ENCODE measurements at regions not wholly inside any gene's neighbourhood (a gene's known extent, or its start where the extent isn't known, plus 50 kb on each side); places are given as distances from the start of the nearest gene placed in this dataset.

DNA sequence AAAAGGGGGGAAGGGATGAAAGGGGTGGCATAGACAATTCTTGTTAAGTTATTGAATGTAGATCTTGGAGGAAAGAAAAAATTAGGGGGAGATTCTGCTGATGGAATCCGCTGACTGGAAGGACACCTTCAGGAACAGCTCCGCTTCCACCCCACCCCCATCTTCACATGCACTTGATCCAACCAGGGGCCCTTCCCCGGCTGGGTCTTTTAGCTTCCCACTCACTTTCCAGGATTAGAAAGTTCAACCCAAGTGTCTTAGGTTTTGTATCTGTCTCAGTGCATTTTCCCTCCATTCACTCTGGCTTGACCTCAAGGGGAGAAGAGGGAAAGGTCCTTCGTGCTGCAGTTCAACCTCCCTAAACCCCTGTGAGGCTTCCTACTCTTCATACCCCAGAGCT, 141.4 kb downstream of the IRS2 start:
- no peak for DNase-seq (ENCODE audit: low spot score)

DNA sequence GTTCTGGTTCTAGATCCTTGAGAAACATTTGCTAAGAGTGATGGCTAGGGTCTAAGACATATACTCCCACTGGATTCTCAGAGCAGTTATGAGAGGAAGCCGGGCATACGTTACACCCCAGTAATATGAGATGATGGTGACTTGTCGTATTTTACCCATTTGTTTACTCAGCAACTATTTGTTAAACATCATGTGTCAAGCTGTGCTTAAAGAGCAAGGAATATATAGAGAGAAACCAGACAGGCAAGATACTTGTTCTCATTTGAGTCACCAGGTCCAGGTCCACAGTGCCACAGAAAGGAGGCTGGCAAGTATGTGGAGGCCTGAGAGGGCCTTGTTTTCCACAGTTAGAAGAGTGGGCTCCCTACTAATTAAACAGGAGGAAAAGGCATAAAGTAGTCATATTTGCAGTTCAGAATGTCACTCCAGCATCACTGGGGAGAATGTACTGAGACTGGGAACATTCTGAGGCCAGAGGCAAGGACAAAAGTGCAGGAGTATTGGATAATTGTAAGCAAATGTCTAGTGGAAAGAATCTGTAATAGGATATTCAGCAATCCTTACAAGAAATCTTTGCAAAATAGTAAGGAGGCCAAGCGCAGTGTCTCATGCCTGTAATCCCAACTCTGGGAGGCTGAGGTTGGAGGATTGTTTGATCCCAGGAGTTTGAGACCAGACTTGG, 142.2 kb downstream of the IRS2 start:
- no peak for DNase-seq (ENCODE audit: low spot score)

DNA sequence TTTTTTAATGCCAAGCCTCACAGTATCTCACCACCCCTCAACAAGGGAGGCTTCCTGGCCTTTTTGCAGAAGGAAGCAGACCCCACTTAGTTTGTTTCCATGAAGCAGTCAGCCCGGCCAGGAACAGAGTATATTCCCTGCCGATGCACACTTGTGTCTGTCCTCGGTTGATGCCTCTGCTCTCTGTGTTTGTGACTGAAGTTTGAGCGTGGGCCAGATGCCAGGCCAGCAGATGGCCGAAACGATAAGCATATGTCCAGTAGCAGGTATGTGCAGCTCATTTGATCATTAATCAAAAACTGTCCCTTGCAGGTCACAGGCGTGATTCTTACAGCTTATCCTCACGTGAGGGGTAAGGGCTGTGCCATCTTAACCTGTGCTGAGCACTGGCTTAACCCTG, 144.0 kb downstream of the IRS2 start:
- DNase-seq (ENCODE audit: low spot score): no peak

DNA sequence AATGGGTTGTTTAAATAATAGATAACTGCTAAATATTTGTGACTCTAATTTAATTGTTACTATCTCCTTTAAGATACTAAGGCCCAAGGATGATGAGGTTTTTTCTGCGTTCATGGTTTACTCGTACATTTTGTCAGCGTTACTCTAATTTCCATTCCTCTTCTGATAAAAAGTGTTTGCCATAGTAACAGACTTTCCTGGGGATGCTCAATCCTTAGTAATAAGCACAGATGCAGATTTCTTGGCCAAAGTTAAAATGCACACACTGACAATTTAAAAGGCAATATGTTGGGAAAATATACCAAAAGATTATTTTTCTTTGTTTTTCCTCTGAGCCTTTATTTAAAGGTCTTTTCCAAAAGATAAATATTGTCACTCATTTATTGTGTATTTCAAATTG, 149.6 kb downstream of the IRS2 start:
- DNase-seq (ENCODE audit: low spot score): no peak

DNA sequence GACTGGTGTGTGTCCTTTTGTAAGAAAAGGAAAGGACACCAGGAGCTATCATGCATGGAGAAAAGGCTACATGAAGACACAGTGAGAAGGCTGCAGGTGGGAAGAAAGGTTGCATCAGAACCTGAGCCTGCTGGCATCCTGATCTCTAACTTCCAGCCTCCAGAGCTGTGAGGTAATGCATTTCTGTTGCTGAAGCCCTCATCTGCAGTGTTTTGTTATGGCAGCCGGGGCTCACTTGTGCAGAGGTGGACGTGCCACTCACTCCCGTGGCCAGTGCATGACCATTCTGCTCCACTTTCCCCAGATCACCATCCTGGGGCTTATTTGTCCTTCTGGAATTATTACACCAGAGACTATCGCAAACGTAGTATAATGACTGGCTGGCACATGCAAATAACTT, 155.3 kb downstream of the IRS2 start:
- no peak for DNase-seq (ENCODE audit: low spot score)

DNA sequence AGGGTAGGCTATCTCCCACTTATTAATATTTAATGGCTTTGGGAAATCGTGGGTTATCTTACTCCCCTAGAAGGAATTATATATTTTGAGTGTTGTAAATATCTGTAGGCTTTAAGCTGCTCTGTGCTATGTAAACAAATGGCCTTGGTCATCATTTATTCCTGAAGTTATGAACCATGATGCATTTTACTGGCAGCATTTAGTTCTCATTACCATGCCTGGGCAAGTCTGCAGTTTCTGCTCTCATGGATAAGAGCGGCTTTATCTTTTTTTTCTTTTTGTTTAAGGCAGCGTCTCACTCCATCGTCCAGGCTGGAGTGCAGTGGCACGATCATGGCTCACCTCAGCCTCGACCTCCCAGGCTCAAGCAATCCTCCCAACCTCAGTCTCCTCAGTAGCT, 156.1 kb downstream of the IRS2 start:
- no peak for DNase-seq (ENCODE audit: low spot score)

DNA sequence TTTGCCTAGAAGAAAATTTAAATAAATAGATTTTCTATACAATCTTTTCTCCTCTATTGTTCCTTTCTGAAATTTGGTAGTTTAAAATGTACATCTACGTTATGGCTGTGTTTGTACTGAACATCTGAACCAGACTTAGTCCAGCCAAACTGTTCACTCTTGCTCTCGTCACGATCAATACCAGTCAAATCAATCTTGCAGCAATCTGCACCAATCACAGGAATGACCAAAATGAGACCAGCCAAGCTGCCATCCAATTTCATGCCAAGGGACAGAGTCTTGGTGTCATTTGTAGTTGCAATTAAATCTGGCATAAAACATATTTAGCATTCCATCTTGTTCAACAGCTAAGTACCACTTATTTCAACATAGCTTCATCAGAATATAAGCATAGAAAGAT, 156.6 kb downstream of the IRS2 start:
- no peak for DNase-seq (ENCODE audit: low spot score)

DNA sequence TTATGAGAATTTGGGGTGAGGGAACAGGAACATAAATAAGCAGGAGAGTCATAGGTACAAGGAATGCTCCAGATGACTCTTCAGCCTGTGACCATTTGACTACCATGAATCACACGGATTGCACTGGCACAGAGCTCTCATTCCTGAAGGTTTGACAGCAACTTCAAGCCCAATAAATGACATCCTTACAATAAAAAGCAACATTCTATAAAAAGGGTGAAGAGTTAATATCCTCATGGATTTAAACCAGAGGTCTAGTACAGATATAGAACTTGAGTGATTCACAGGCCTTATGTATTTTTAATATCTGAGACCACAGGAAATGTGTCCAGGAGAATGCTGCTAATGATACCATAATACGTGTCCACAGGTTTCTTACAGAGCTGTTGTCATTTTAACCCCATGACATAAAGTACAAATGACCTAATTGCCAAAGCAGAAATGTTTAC, 158.1 kb downstream of the IRS2 start:
- DNase-seq (ENCODE audit: low spot score): no peak

DNA sequence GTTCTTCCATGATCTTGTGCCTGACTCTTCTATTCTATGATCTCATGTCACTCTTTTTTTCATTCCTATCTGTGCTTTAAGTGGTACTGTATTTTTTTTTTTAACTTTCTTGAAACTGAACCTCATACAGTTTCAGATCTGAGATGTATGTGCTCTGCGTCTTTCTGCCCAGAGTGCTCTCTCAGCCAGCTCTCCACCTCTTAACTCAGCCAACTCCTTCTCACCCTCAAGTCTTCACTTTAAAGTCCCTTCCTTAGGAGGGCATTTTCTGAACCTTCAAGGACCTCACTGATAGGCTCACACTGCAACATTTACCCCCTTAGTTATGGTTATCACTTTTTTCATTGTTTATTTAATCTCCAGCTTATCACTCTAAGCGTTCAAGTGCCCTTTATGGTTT, 158.7 kb downstream of the IRS2 start:
- no peak for DNase-seq (ENCODE audit: low spot score)

DNA sequence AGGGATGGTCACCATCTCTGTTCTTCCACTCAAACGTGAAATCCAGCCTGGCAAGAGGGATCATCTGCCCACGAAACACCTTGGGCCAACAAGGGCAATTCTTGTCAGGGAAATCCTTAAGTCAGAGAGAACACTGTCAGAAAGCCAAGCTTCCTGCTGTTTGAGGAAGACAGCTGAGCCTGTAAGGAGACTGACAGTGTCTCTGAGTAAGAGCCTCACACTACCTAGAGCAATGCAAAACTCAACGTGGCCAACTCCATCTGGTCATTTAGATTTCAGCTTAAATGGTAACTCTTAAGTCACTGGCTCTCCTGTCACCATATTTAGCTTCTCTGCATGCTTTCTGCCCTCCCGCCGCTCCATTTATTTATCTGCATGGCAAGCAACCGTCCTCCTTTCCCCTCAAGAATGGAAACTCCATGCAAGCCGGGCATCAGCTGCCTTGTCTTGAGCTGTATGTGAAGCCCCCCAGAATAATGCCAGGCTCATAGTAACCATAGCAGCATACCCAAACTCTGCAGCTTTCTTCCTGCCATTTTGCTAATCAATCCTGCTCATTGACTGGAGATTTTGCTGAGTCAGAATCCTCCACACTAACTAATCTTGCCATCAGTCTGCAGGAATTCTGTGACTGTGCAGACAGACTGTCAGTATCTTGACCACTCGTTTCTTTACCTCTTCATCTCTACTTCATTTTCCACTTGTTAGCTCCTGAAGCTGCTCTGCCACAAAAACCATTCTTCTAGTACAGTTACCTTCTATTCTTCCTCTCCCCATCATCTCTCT, 159.8 kb downstream of the IRS2 start:
- no peak for DNase-seq (ENCODE audit: low spot score)

DNA sequence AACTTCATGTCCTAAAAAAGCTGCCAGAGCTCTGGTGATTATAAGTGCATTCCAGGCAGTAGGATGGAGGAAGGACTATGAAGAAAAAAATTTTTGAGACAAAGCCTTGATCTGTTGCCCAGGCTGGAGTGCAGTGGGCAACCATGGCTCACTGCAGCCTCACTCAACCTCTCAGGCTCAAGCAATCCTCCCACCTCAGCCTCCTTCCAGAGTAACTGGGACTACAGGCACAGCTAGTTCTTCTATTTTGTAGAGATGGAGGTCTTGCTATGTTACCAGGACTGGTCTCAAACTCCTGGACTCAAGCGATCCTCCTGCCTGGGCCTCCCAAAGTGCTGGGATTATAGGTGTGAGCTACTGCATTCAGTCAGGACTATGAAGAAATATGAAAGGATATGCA, 161.2 kb downstream of the IRS2 start:
- DNase-seq (ENCODE audit: low spot score): no peak

DNA sequence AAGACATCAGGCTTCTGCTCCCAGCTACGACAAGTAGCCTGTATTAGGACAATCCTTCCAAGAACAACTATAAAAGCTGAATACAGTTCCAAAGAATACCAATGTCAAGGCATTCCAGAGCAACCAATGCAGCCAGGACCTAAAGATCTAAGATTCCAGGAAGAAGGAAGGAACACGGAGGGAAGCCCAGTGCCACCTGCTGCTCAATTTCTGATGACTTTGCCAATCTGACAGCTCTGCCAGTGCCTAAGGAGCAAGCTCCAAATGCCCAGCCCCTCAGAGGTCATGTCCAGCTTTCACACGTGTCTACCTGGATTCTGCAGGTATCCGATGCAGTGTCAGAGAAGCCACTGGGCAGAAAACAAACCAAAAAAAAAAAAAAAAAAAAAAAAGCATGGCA, 164.4 kb downstream of the IRS2 start:
- DNase-seq (ENCODE audit: low spot score): no peak

DNA sequence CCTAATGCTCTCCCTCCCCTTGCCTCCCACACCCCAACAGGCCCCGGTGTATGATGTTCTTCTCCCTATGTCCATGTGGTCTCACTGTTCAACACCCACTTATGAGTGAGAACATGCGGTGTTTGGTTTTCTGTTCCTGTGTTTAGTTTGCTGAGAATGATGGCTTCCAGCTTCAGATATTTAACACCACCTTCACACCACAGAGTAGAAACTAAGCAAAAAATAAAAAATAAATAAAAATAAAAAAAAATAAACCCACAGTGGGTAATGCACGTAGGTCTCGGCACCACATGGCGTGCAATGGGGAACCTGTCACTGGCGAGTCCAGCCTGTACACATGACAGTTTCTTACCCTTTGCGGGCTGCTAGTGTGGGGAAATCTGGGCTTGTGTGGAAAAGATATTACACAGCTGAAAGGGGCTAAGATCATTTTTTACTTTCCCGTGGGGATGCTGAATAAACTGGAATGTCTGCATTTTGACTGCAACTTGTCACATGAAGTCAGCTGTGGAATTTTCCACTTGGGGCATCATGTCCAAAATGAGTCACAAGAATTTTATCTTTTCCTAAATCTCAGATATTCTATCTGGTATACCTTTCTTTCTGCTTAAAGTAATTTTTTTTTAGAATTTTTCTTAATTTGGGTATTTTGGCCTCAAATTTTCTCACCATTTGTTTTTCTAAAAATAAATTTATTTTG, 170.5 kb downstream of the IRS2 start:
- no peak for DNase-seq (ENCODE audit: low spot score)

DNA sequence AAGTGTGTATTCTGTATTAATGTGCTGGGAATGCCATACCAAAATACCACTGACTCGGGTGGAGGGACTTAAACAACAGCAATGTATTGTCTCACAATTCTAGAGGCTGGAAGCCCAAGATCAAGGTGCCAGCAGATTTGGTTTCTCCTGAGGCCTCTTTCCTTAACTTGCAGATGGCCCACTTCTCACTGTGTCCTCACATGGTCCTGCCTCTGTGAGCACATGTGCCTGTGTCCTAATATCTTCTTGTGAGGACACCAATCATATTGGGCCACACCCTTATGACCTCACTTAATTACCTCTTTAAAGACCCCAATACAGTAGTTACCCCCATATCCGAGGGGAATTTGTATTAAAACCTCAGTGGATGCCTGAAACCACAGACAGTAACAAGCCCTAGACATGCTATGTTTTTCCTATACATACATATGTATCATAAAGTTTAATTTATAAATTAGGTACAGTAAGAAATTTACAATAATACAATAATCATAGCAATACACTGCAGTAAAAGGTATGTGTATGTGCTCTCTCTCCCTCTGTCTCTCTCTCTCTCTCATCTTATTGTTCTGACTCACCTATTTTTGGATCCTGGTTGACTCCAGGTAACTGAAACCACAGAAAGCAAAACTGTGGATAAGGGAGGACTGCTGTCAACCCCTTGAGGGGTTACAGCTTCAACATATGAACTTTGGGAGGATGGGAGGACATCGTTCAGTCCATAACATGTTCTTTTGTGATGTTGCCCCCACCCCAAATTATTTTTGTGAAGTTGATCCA, 174.3 kb downstream of the IRS2 start:
- DNase-seq (ENCODE audit: low spot score): no peak

DNA sequence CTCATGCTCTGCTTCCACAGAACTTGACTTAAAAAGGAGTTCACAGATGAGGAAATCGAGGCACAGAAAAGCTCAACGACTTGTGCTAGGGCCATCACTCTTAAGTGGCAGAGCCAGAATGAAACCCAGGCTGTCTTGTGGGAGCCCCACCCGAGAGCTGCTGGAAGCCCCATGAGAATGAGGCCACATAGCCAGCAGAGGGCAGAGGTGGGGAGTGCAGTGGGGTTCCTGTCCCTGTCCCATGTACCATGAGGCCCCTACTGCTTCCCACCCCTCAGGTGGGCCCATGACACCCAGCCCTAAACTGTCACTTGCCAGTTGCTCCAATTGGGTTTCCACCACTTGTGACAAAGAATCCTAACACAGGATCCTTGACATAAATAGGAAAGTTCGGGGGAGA, 175.9 kb downstream of the IRS2 start:
- DNase-seq (ENCODE audit: low spot score): peak; percentile 7

DNA sequence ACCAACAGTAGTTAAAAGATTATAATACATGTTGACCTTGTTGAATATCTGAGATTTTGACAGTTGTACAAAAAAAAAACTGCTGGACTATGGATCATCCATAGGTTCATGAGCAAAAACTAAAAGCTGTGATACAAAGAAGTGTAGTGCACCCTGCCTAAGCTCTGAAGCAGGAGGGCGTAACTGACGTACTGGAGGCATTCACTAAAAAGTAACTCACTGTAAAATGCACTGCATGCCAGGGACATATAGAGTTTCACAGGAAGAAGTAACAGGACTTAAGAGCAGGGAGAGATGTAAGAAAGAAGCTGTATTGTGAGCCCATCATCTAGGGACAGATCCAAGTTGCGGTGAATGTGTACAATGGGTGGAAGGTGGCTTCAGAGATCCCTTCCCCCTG, 177.9 kb downstream of the IRS2 start:
- no peak for DNase-seq (ENCODE audit: low spot score)

DNA sequence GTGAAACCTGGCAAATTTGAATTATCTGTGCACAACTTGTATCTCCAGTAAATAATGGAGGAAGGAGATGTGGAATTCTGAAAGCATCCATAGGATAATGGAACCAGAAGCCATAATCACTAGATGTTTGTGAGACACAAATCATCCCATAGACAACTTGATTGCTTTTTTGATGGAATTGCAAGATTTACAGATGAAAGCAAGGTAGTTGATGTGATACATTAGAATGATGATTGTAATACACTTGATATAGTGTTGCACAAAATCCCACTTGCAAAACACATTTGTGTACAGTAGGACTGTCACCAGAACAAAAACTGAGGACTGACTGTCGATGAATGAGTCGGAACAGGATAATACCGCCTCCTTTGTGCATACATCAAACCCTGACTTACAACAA, 178.3 kb downstream of the IRS2 start:
- no peak for DNase-seq (ENCODE audit: low spot score)

DNA sequence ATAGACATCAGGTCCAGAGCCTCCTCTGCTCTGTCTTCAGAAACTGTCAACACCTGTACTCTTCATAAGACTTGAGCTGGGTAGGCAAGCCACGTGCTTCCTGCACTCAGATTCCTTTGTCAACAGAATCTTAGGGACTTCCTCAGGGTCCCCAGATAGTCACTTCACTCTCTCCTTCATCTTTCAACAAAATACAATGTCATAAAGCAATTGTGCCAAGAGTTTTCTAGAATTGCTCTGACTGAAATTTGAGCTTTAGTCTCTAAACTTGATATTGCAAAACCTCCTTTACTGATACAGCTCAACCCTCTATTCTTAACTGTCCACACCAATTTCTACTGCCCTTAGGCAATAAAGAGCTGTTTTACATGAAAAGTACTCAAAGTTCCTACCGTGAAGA, 179.9 kb downstream of the IRS2 start:
- DNase-seq (ENCODE audit: low spot score): no peak

DNA sequence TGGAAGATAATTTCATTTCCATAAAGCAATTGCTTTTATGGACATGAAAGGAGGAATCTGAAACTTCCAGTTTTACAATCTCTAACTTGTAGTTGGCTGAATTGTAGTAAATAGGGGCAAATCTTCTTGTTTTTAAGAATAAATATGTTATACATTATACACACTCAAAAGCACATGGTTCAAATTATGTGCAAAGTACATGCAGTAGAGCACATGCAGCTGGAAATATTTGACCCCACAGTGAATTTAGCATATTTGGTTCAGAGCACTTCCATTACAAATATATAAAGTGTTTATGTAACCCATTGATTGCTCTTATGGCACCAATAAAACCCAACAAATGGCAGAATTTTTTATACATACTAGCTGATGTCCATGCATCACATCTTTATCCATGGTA, 180.5 kb downstream of the IRS2 start:
- DNase-seq (ENCODE audit: low spot score): no peak

DNA sequence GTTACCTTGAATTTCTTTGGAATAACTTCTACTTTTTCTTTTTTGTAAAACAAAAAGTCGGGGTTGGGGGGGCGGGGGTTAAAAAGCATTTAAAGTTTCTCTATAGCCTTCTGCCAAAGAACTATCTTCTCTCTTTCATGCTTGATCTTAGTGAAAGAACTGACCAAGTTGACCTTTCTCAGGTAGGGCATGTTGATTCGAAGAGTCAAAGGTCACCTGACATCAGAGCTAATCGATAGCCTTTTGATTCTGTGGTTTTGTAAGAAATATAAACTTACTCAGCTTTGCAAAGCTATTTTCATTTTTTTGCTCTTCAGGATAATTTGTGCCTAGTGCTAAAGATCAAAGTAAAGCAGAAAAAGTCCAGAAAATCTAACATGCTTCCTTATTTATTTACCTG, 181.5 kb downstream of the IRS2 start:
- no peak for DNase-seq (ENCODE audit: low spot score)

DNA sequence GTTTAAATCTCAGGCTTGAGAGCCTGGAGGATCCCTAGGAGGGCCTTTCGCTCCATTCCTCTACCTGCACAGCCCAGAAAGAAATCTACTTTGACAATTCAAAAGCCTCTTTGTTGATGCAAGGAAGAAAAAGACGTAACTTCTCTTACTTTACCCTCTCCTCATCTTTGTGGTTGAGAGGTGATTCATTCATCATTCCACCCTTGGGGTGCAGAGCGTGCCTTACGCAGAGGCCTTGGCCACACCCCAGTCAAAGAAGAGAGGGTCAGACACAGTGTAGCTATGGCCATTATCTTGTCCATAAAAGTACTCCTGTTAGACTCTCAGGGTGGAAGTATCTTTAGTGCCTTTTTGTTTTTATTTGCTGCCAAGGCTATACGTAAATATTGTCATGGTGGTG, 184.0 kb downstream of the IRS2 start:
- DNase-seq (ENCODE audit: low spot score): no peak

DNA sequence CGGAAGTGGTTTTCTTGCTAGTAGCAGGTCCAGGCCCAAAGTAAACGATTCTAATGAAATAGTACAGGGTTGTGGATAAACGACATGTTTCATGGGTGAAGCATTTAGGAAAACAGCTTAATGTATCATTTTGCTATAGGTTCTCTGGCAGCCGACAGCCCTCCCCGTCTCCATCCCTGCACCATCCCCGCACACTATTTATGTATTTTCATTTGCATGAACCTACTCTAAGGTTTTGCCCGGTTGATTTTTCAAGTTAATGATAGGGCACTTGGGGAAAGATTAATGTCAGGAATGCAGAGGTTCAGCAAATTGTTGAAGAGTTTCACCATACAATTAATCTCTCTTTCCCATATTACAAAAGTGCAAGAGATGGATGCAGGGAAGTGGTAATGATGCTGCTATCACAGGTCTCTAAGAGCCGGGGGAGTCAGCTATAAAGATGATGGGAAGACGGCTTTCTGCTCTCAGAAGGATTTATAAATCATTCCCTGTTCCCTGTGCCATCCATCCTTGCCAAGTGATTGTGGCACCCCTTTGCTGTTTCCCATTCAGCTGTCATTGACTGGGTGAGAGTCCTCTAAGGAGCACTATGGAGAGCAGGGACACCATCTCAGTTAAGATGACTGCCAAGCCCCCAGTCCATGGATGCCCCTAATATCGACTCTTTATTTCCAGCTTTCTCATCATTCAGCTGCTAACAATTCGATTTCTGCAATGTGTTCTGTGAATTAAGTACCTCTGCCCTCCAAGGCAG, 186.3 kb downstream of the IRS2 start:
- no peak for DNase-seq (ENCODE audit: low spot score)
